Bronchial epithelial cell (primary cell): ENCODE measurements at regions not wholly inside any gene's neighbourhood (a gene's known extent, or its start where the extent isn't known, plus 50 kb on each side); places are given as distances from the start of the nearest gene placed in this dataset.

Experiments
- DNase-seq: peaks from one replicate; pipeline ENCODE4 v3.0.0-alpha.2; 2010; ENCODE audit warnings: low read depth
- FAIRE-seq: peaks from 2 replicates; lab custom pipeline; 2011; peaks lifted over from hg19 to GRCh38; lab: Jason Lieb, UNC
- H3K27me3 ChIP-seq: 2 replicates; pipeline ENCODE4 v1.5.1; 2011; ENCODE audit warnings: low read length; ENCODE audit not compliant: control insufficient read depth, insufficient read depth
- H3K36me3 ChIP-seq: 2 replicates; pipeline ENCODE4 v1.5.1; 2011; ENCODE audit warnings: low read length; ENCODE audit not compliant: control insufficient read depth, insufficient read depth
- H3K4me3 ChIP-seq: 2 replicates; pipeline ENCODE4 v1.5.1; 2011; ENCODE audit warnings: mild to moderate bottlenecking, low read depth, low read length, control low read depth
- TF ChIP-seq, protein P1 (sequence below): IDR thresholded peaks from 2 replicates; pipeline ENCODE4 v1.5.1; 2011; ENCODE audit warnings: mild to moderate bottlenecking, moderate library complexity, low read length, control low read depth, inconsistent platforms; ENCODE audit not compliant: insufficient read depth, severe bottlenecking

DNA sequence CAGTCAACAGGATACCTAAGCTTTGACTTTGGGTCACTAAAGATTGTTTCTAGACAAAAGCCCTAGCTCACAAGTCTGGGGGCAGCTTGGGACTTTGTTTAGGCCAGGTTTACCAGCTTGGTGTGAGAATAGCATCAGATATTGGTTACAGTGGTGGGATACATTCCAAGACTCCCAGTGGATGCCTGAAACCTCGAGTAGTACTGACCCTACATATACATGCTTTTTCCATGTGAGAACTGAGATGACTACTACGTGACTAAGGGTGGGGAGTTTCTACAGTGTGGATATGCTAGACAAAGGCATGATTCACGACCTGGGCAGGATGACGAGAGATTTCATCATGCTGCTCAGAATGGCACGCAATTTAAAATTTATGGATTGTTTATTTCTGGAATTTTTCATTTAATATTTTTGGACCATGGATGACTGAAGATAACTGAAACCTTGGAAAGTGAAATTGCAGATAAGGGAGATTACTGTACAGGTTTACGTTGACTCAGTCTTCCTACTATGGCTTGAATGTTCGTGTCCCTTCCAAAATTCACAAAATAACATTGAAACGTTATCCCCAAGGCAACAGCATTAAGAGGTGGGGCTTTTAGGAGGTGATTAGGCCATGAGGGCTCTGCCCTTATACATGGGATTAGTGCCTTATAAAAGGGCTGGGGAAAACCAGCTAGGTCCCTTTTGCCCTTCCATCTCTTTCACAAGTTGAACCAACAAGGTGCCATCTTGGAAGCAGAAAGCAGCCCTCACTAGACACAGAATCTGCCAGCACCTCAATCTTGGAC, 50.2 kb upstream of the CTAGE1 start:
- FAIRE-seq (peak; percentile 92), DNase-seq (peak; percentile 99)
- Histone ChIP-seq H3K4me3 (no peak overlapping the region), H3K27me3 (no peaks in the 10 kb centered on the region), H3K36me3 (no peaks in the 10 kb centered on the region)
- TF ChIP-seq, protein P1, sequence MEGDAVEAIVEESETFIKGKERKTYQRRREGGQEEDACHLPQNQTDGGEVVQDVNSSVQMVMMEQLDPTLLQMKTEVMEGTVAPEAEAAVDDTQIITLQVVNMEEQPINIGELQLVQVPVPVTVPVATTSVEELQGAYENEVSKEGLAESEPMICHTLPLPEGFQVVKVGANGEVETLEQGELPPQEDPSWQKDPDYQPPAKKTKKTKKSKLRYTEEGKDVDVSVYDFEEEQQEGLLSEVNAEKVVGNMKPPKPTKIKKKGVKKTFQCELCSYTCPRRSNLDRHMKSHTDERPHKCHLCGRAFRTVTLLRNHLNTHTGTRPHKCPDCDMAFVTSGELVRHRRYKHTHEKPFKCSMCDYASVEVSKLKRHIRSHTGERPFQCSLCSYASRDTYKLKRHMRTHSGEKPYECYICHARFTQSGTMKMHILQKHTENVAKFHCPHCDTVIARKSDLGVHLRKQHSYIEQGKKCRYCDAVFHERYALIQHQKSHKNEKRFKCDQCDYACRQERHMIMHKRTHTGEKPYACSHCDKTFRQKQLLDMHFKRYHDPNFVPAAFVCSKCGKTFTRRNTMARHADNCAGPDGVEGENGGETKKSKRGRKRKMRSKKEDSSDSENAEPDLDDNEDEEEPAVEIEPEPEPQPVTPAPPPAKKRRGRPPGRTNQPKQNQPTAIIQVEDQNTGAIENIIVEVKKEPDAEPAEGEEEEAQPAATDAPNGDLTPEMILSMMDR, result no peak

DNA sequence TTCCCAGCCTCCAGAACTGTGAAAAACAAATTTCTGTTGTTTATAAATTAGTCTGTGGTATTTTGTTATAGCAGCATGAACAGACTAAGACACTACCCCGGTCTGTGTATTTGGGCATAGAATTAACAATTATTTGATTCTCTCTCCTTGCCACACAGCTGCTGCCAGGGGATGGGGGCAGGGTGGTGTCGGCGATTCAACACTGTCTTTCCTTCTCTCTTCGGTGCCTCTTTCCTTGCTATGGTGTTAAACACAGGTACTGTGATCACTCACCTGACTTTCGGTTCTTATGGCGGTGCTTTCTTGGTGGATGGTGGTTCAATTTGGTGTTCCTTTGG, 50.8 kb upstream of the CTAGE1 start:
- Histone ChIP-seq H3K36me3 (no peaks in the 10 kb centered on the region), H3K4me3 (no peak overlapping the region), H3K27me3 (no peaks in the 10 kb centered on the region)
- TF ChIP-seq, protein P1, result no peak
- DNase-seq (no peak), FAIRE-seq (no peak)

DNA sequence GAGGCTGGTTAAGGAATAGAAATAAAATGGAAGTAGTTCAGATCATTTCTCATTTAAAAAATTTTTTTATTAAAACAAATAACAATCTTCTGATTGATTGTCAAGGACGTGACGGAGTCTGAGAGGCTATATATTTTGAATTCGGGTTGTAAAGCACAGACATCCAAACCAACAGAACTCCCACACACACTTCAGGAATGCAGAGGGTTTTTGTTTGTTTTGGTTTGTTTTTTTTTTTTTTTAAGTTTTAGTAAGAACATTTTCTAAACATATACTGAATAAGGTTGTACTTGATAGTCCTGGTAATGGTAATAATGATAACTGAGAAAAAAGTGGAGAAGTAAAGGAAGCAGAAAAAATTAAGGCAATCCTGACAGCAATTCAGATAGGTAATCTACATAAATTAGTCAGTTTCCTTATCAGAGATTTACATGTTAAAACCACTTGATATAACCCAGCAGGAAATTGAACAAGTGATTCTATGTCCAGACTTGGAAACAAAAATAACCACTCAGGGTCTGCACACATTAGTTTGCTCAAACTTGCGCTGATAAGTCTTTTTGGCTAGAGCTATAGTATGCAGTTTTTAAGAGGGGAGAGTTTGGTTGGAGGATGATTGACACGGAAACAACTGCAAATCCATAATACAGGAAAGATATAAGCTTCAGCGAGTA, 51.5 kb upstream of the CTAGE1 start:
- FAIRE-seq (no peak), DNase-seq (peak; percentile 27)
- Histone ChIP-seq H3K4me3 (no peak overlapping the region), H3K36me3 (no peaks in the 10 kb centered on the region), H3K27me3 (no peaks in the 10 kb centered on the region)
- TF ChIP-seq, protein P1, result no peak

DNA sequence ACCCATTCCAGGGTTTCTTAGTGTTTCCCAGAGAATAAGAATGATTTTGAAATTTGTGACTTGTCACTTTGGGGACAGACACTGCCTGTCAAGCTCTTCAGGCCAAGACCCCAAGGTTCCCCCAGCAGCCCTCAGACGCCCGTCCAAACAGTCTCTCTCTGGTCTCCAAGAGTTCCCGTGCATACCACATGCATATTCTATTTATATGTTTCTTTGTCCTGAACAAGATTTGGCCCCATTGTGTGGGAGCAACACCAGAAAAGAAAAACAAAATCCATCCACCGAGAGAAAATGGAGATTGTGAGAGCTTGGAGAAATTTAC, 52.2 kb upstream of the CTAGE1 start:
- no peak for FAIRE-seq

DNA sequence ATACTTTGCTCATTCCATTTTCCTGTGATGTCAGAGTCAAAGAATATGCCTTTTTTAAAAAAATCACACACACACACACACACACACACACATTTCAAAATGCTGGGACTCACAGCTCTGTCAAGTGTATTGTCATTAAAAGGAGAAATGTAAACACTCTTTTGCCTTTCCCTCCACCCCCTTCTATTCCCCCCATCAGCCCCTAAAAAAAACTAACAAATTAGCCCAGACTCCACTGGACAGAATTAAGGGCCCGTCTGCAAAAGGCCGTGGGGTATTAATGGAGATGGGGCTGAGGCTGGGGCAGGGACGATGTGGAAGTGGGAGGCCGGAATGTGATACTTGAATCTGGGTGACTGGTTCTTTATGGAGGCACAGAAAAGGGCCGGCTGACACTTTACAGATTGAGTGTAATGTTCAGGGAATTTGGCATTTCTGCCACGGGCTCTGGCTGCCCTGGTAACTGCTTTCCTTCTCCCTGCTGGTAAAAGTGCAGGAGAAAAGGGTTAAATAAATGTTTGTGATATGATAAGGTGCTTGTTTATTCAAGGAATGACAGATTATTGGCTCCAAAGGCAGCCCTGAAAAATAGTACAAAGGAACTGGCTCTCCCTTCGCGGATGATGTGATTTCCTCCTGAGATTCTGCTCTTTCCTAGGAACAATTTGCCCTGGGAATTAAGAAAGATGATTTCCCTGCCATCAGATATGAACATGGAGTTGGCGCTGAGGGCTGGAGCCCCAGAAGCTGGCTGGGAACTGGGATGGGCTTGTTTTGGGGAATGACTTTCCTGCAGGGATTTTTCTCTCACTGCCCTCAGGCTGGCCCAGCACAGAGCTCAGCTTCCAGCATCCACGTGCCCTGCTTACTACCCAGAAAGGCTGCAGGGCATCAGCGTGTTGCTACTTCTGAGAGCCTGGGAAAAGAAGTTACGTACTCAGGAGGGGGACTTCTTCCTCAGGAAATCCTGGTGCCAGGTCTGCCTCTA, 52.8 kb upstream of the CTAGE1 start:
- Histone ChIP-seq H3K27me3 (no peaks in the 10 kb centered on the region), H3K36me3 (no peaks in the 10 kb centered on the region), H3K4me3 (no peak overlapping the region)
- FAIRE-seq (no peak), DNase-seq (peak; percentile 55)
- TF ChIP-seq, protein P1, result no peak

More for the DNA sequence above, 52.2 kb upstream of the CTAGE1 start:
- DNase-seq, result no peak
- TF ChIP-seq, protein P1, result no peak
- H3K4me3 ChIP-seq, result no peak overlapping the region
- H3K27me3 ChIP-seq, result no peaks in the 10 kb centered on the region
- H3K36me3 ChIP-seq, result no peaks in the 10 kb centered on the region
